SK-N-SH (cell line): ENCODE measurements at regions not wholly inside any gene's neighbourhood (a gene's known extent, or its start where the extent isn't known, plus 50 kb on each side); places are given as distances from the start of the nearest gene placed in this dataset.

ENCODE experiments used
- CTCF ChIA-PET: fragments of 300-600, 350-600 bp; formaldehyde crosslinking; extraction: SDS; loops from one replicate; lab custom pipeline; 2021; lab: Yijun Ruan, JAX
- POLR2A ChIA-PET: fragments of 350-600 bp; sonication (Branson Sonifier 250); formaldehyde crosslinking; extraction: SDS; loops from one replicate; lab custom pipeline; 2020; ENCODE audit warnings: antibody characterized with exemption, inconsistent platforms; lab: Yijun Ruan, JAX
- DNase-seq: peaks from one replicate; pipeline ENCODE4 v3.0.0; 2012
- H2AFZ ChIP-seq: fragments of 200-600 bp; sonication (generic); 2 replicates; pipeline ENCODE4 v1.8.1; 2016; ENCODE audit warnings: antibody characterized with exemption, mild to moderate bottlenecking, low read depth
- H3F3A ChIP-seq: fragments of 200-600 bp; sonication (generic); replicated peaks from 2 replicates; pipeline ENCODE3; 2016; ENCODE audit warnings: antibody characterized with exemption, mild to moderate bottlenecking; ENCODE audit not compliant: insufficient read depth
- H3K27ac ChIP-seq, 2 experiments: fragments of 200-500 bp in 1 of 2; fragments of 200-600 bp in 1 of 2; sonication (Bioruptor generic) in 1 of 2; sonication (generic), shearing (Covaris generic) in 1 of 2; 2 replicates each; pipeline versions ENCODE4 v1.5.1 to v1.6.1; 2014 to 2016; ENCODE audit warnings: low read depth in 2 of 2, inconsistent platforms in 1 of 2, low read length in 1 of 2, mild to moderate bottlenecking in 1 of 2, mixed read lengths in 1 of 2
- H3K27me3 ChIP-seq: fragments of 200-600 bp; sonication (generic), shearing (Covaris generic); 2 replicates; pipeline ENCODE4 v1.6.1; 2016; ENCODE audit warnings: mixed run types; ENCODE audit not compliant: insufficient read depth
- H3K36me3 ChIP-seq, 2 experiments: fragments of 200-500 bp in 1 of 2; fragments of 200-600 bp in 1 of 2; sonication (Bioruptor generic) in 1 of 2; sonication (generic) in 1 of 2; replicated peaks in 1 of 2; 2 replicates each; pipeline versions ENCODE3 to v1.5.1; 2014 to 2016; ENCODE audit warnings: low read length in 1 of 2, mild to moderate bottlenecking in 1 of 2; ENCODE audit not compliant: insufficient read depth in 2 of 2, control insufficient read depth in 1 of 2
- H3K4me1 ChIP-seq, 2 experiments: fragments of 200-500 bp in 1 of 2; fragments of 200-600 bp in 1 of 2; sonication (Bioruptor generic) in 1 of 2; sonication (generic), shearing (Covaris generic) in 1 of 2; 2 replicates each; pipeline versions ENCODE4 v1.5.1 to v1.6.1; 2014 to 2016; ENCODE audit warnings: low read depth in 1 of 2, low read length in 1 of 2, mixed run types in 1 of 2; ENCODE audit not compliant: insufficient read depth in 2 of 2, control insufficient read depth in 1 of 2
- H3K4me2 ChIP-seq: fragments of 200-600 bp; sonication (generic), shearing (Covaris generic); 2 replicates; pipeline ENCODE4 v1.6.1; 2017; ENCODE audit warnings: mixed run types
- H3K4me3 ChIP-seq, 2 experiments: fragments of 200-500 bp in 1 of 2; fragments of 200-600 bp in 1 of 2; sonication (Bioruptor generic) in 1 of 2; sonication (generic), shearing (Covaris generic) in 1 of 2; 2 replicates each; pipeline versions ENCODE4 v1.5.1 to v1.8.1; 2014 to 2016; ENCODE audit warnings: low read depth in 2 of 2, inconsistent platforms in 1 of 2, low read length in 1 of 2, mild to moderate bottlenecking in 1 of 2, mixed read lengths in 1 of 2, moderate library complexity in 1 of 2
- H3K79me2 ChIP-seq: fragments of 200-600 bp; sonication (generic); 2 replicates; pipeline ENCODE4 v1.8.1; 2017; ENCODE audit warnings: mild to moderate bottlenecking; ENCODE audit not compliant: insufficient read depth
- H3K9ac ChIP-seq: fragments of 200-600 bp; sonication (generic); 2 replicates; pipeline ENCODE4 v1.6.1; 2017; ENCODE audit warnings: mixed run types
- H3K9me2 ChIP-seq: fragments of 200-600 bp; sonication (generic); 2 replicates; pipeline ENCODE4 v1.6.1; 2017; ENCODE audit warnings: mixed run types
- H3K9me3 ChIP-seq: fragments of 200-600 bp; sonication (generic); 2 replicates; pipeline ENCODE4 v1.6.1; 2017; ENCODE audit warnings: mixed run types, mild to moderate bottlenecking, moderate library complexity
- H4K20me1 ChIP-seq: fragments of 200-600 bp; sonication (generic); 2 replicates; pipeline ENCODE4 v1.6.1; 2017; ENCODE audit warnings: mild to moderate bottlenecking, mixed run types; ENCODE audit not compliant: insufficient read depth
- CHD2 ChIP-seq: fragments of 150-350 bp; IDR thresholded peaks from 2 replicates; pipeline ENCODE4 v1.6.1; 2018; ENCODE audit warnings: low read length; ENCODE audit not compliant: partially characterized antibody
- CTCF ChIP-seq: fragments of 200-600 bp; sonication (generic); IDR thresholded peaks from 2 replicates; pipeline ENCODE4 v1.6.1; 2017; ENCODE audit warnings: antibody characterized with exemption, mild to moderate bottlenecking, moderate library complexity
- ELF1 ChIP-seq: IDR thresholded peaks from 2 replicates; pipeline ENCODE4 v1.4.0; 2012
- EZH2phosphoT487 ChIP-seq: fragments of 200-600 bp; sonication (generic); IDR thresholded peaks from 2 replicates; pipeline ENCODE4 v1.6.1; 2017; ENCODE audit warnings: low read depth, mixed run types, mild to moderate bottlenecking, antibody characterized with exemption, moderate library complexity, borderline replicate concordance
- FOSL2 ChIP-seq: IDR thresholded peaks from 2 replicates; pipeline ENCODE4 v1.4.0; 2012; ENCODE audit warnings: low read depth, mild to moderate bottlenecking, moderate library complexity, borderline replicate concordance
- FOXJ3 ChIP-seq: sonication (generic); formaldehyde crosslinking; IDR thresholded peaks from 2 replicates; pipeline ENCODE4 v1.5.1; 2020; ENCODE audit warnings: mild to moderate bottlenecking, missing genetic modification reagents
- GABPA ChIP-seq: IDR thresholded peaks from 2 replicates; pipeline ENCODE4 v1.4.0; 2012; ENCODE audit warnings: low read depth, mild to moderate bottlenecking
- IRF3 ChIP-seq: fragments of 150-350 bp; IDR thresholded peaks from 2 replicates; pipeline ENCODE4 v1.6.1; 2016; ENCODE audit warnings: mild to moderate bottlenecking, low read depth, low read length
- MEF2A ChIP-seq: IDR thresholded peaks from 2 replicates; pipeline ENCODE4 v1.4.0; 2012; ENCODE audit warnings: low read depth, borderline replicate concordance
- MXI1 ChIP-seq: IDR thresholded peaks from 2 replicates; pipeline ENCODE4 v1.6.1; 2012; ENCODE audit warnings: mild to moderate bottlenecking, low read depth, low read length, improper control_type of control experiment
- NFIC ChIP-seq: IDR thresholded peaks from 2 replicates; pipeline ENCODE4 v1.4.0; 2012; ENCODE audit warnings: borderline replicate concordance
- NRF1 ChIP-seq: IDR thresholded peaks from 2 replicates; pipeline ENCODE4 v1.6.1; 2012; ENCODE audit warnings: low read depth, mild to moderate bottlenecking, low read length
- RAD21 ChIP-seq: IDR thresholded peaks from 2 replicates; pipeline ENCODE4 v1.6.1; 2012; ENCODE audit warnings: mild to moderate bottlenecking, low read length
- REST ChIP-seq: IDR thresholded peaks from 2 replicates; pipeline ENCODE4 v1.6.1; 2012; ENCODE audit warnings: mild to moderate bottlenecking, low read depth, low read length, moderate library complexity
- TEAD4 ChIP-seq: IDR thresholded peaks from 2 replicates; pipeline ENCODE4 v1.4.0; 2012; ENCODE audit warnings: mild to moderate bottlenecking, borderline replicate concordance; ENCODE audit not compliant: insufficient read depth
- USF1 ChIP-seq: IDR thresholded peaks from 2 replicates; pipeline ENCODE4 v1.4.0; 2012; ENCODE audit warnings: low read depth, borderline replicate concordance
- USF2 ChIP-seq: fragments of 150-350 bp; IDR thresholded peaks from 2 replicates; pipeline ENCODE4 v1.6.1; 2017; ENCODE audit warnings: antibody characterized with exemption, low read length, low read depth, borderline replicate concordance
- YY1 ChIP-seq: IDR thresholded peaks from 2 replicates; pipeline ENCODE4 v1.4.0; 2012; ENCODE audit warnings: low read depth, mild to moderate bottlenecking
- WGBS: methylation state at CpG from one replicate; pipeline ENCODE4 v1.1.6; 2017; ENCODE audit warnings: low lambda C conversion rate; 5-methylcytosine and 5-hydroxymethylcytosine counted together

- Histone ChIP-seq H3K4me3 (no peak overlapping the region), H3K9me3 (no peaks in the 10 kb centered on the region), H3K9me2 (no peaks in the 10 kb centered on the region), H3K4me1 (no peaks in the 10 kb centered on the region), H3F3A (no peaks in the 10 kb centered on the region), H4K20me1 (no peaks in the 10 kb centered on the region), H3K27ac (no peak overlapping the region), H2AFZ (peak overlapping the region; percentile 38; the same call in 1 of the 2 replicates), H3K36me3 (no peaks in the 10 kb centered on the region), H3K27me3 (no peaks in the 10 kb centered on the region), H3K9ac (no peak overlapping the region), H3K4me2 (no peak overlapping the region), H3K79me2 (no peaks in the 10 kb centered on the region)
- ChIA-PET CTCF (interaction anchor here (1.2 kb wide), 1 partner anchor 11 kb away, joined by 6 read pairs; no protein-coding TSS in a partner anchor), POLR2A (no interaction called here)
- TF ChIP-seq FOSL2: no peak
- no peak for TF ChIP-seq CHD2
- no peak for TF ChIP-seq EZH2phosphoT487
- TF ChIP-seq RAD21: no peak
- TF ChIP-seq NRF1: no peak
- TF ChIP-seq TEAD4: no peak
- no peak for TF ChIP-seq MXI1
- TF ChIP-seq REST: no peak
- no peak for TF ChIP-seq ELF1
- no peak for TF ChIP-seq USF1
- TF ChIP-seq NFIC: no peak
- no peak for TF ChIP-seq MEF2A
- TF ChIP-seq USF2: no peak
- no peak for TF ChIP-seq FOXJ3
- TF ChIP-seq GABPA: no peak
- no peak for TF ChIP-seq IRF3
- no peak for TF ChIP-seq YY1
- TF ChIP-seq CTCF: no peak
- 85% methylated on average over 5 of the region's 5 CpGs for WGBS
- DNase-seq: no peak
Measured at GRCh38 chr5:97544678-97545077, 361.6 kb upstream of the RIOK2 start.
